ENCODE measurements at regions not wholly inside any gene's neighbourhood (a gene's known extent, or its start where the extent isn't known, plus 50 kb on each side); places are given as distances from the start of the nearest gene placed in this dataset.

- TF ChIP-seq POLR2AphosphoS2 (conservative IDR thresholded peaks at IDR 0.05; ENCODE audit: low read length) (no peak), CHD2 (IDR thresholded peaks at IDR 0.05; ENCODE audit: low read length, partially characterized antibody) (no peak), CBX2 (IDR thresholded peaks at IDR 0.05; ENCODE audit: borderline replicate concordance, low read depth) (no peak), CBX8 (IDR thresholded peaks at IDR 0.05) (no peak), E2F6 (IDR thresholded peaks at IDR 0.05; ENCODE audit: borderline replicate concordance, low read depth) (no peak), NPAS2 (CRISPR knock-in tag; IDR thresholded peaks at IDR 0.05; ENCODE audit: borderline replicate concordance) (no peak), MYC (IDR thresholded peaks at IDR 0.05; ENCODE audit: borderline replicate concordance, low read length) (no peak), CEBPB (IDR thresholded peaks at IDR 0.05) (no peak), POLR2A (IDR thresholded peaks at IDR 0.05; ENCODE audit: low read length) (no peak), HMGXB4 (CRISPR knock-in tag; IDR thresholded peaks at IDR 0.05; ENCODE audit: borderline replicate concordance) (no peak), EHF (CRISPR knock-in tag; IDR thresholded peaks at IDR 0.05) (no peak)
- TF ChIP-seq, protein P1, sequence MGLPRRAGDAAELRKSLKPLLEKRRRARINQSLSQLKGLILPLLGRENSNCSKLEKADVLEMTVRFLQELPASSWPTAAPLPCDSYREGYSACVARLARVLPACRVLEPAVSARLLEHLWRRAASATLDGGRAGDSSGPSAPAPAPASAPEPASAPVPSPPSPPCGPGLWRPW (IDR thresholded peaks at IDR 0.05), result no peak
- POLR2A ChIA-PET, result no interaction called here
- H3K4me1 ChIP-seq, result no peaks in the 10 kb centered on the region
- no peak overlapping the region for H3K4me3 ChIP-seq
- no peak for ATAC-seq
- no peak overlapping the region for H3K27ac ChIP-seq
- no peaks in the 10 kb centered on the region for H3K9me3 ChIP-seq
- WGBS (ENCODE audit: missing lambda C conversion rate), result 33% methylated on average over 1 of the region's 1 CpG
- no peak overlapping the region for H3K4me2 ChIP-seq
- no peak for DNase-seq (ENCODE audit: low read depth in 1 of 2, low spot score in 1 of 2)
- no peak for FAIRE-seq
- CTCF ChIA-PET, result no interaction called here
These were observed 445.7 kb upstream of the FANCL start for GRCh38 chr2:58686776-58687175.

- FAIRE-seq (no peak), DNase-seq (ENCODE audit: low read depth in 1 of 2, low spot score in 1 of 2) (no peak), ATAC-seq (no peak)
- ChIA-PET POLR2A (no interaction called here), CTCF (interaction anchor here (0.7 to 1.8 kb wide), 9 partner anchors 16 to 775 kb away, joined by 3 to 19 read pairs (median 5); no protein-coding TSS in a partner anchor)
- no peak overlapping the region for H3K4me2 ChIP-seq
- no peaks in the 10 kb centered on the region for H3K4me1 ChIP-seq
- 10% methylated on average over 1 of the region's 1 CpG for WGBS (ENCODE audit: missing lambda C conversion rate)
- TF ChIP-seq BHLHE40 (IDR thresholded peaks at IDR 0.05; ENCODE audit: low read depth, low read length) (no peak), CHD4 (IDR thresholded peaks at IDR 0.05; ENCODE audit: borderline replicate concordance) (no peak), RFX5 (IDR thresholded peaks at IDR 0.05) (no peak), SMC3 (IDR thresholded peaks at IDR 0.05) (peak; percentile 66; the same call in 2 of the 3 replicates), RAD21 (conservative IDR thresholded peaks at IDR 0.05 in 1 of 2, IDR thresholded peaks at IDR 0.05 in 1 of 2) (peak; percentile 38 to 54; a peak in 4 of 5 replicates)
- TF ChIP-seq, protein P2, sequence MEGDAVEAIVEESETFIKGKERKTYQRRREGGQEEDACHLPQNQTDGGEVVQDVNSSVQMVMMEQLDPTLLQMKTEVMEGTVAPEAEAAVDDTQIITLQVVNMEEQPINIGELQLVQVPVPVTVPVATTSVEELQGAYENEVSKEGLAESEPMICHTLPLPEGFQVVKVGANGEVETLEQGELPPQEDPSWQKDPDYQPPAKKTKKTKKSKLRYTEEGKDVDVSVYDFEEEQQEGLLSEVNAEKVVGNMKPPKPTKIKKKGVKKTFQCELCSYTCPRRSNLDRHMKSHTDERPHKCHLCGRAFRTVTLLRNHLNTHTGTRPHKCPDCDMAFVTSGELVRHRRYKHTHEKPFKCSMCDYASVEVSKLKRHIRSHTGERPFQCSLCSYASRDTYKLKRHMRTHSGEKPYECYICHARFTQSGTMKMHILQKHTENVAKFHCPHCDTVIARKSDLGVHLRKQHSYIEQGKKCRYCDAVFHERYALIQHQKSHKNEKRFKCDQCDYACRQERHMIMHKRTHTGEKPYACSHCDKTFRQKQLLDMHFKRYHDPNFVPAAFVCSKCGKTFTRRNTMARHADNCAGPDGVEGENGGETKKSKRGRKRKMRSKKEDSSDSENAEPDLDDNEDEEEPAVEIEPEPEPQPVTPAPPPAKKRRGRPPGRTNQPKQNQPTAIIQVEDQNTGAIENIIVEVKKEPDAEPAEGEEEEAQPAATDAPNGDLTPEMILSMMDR (IDR thresholded peaks at IDR 0.05), result peak; percentile 45
- no peak overlapping the region for H3K4me3 ChIP-seq
- H3K27ac ChIP-seq, result no peak overlapping the region
- no peaks in the 10 kb centered on the region for H3K9me3 ChIP-seq
These were observed 439.7 kb upstream of the FANCL start for GRCh38 chr2:58680755-58681310.

DNA sequence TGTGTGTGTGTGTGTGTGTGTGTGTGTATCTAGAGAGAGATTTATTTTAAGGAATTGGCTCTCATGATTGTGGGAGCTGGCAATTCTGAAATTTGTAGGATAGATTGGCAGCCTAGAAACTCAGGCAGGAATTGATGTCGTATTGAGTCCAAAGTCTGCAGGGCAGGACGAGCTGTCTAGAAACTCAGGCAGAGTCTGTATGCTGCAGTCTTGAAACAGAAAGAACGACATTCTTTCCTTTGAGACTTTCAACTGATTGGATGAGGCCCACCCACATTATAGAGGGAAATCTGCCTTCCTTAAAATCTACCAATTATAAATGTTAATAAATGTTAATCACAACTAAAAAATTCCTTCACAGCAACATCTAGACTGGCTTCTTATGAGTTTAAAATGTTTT lies 436.6 kb upstream of the FANCL start:
- ATAC-seq (no peak), FAIRE-seq (no peak), DNase-seq (ENCODE audit: low read depth in 1 of 2, low spot score in 1 of 2) (no peak)
- TF ChIP-seq FOSB (CRISPR knock-in tag; IDR thresholded peaks at IDR 0.05), result no peak
- TF ChIP-seq, protein P3, sequence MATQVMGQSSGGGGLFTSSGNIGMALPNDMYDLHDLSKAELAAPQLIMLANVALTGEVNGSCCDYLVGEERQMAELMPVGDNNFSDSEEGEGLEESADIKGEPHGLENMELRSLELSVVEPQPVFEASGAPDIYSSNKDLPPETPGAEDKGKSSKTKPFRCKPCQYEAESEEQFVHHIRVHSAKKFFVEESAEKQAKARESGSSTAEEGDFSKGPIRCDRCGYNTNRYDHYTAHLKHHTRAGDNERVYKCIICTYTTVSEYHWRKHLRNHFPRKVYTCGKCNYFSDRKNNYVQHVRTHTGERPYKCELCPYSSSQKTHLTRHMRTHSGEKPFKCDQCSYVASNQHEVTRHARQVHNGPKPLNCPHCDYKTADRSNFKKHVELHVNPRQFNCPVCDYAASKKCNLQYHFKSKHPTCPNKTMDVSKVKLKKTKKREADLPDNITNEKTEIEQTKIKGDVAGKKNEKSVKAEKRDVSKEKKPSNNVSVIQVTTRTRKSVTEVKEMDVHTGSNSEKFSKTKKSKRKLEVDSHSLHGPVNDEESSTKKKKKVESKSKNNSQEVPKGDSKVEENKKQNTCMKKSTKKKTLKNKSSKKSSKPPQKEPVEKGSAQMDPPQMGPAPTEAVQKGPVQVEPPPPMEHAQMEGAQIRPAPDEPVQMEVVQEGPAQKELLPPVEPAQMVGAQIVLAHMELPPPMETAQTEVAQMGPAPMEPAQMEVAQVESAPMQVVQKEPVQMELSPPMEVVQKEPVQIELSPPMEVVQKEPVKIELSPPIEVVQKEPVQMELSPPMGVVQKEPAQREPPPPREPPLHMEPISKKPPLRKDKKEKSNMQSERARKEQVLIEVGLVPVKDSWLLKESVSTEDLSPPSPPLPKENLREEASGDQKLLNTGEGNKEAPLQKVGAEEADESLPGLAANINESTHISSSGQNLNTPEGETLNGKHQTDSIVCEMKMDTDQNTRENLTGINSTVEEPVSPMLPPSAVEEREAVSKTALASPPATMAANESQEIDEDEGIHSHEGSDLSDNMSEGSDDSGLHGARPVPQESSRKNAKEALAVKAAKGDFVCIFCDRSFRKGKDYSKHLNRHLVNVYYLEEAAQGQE (IDR thresholded peaks at IDR 0.05), result no peak
- TF ChIP-seq NFE2L2 (conservative IDR thresholded peaks at IDR 0.05; ENCODE audit: low read length), result no peak
- no peak for TF ChIP-seq MAFK (IDR thresholded peaks at IDR 0.05; ENCODE audit: partially characterized antibody)
- no peak for TF ChIP-seq POLR2A (IDR thresholded peaks at IDR 0.05; ENCODE audit: low read length)
- TF ChIP-seq NR3C1 (IDR thresholded peaks at IDR 0.05), result no peak
- TF ChIP-seq TP53 (CRISPR knock-in tag; IDR thresholded peaks at IDR 0.05), result no peak
- TF ChIP-seq, protein P1 (IDR thresholded peaks at IDR 0.05), result no peak
- no peak for TF ChIP-seq NPAS2 (CRISPR knock-in tag; IDR thresholded peaks at IDR 0.05; ENCODE audit: borderline replicate concordance)
- no peak for TF ChIP-seq CHD2 (IDR thresholded peaks at IDR 0.05; ENCODE audit: low read length, partially characterized antibody)
- no peak for TF ChIP-seq EHF (CRISPR knock-in tag; IDR thresholded peaks at IDR 0.05)
- POLR2A ChIA-PET, result no interaction called here
- CTCF ChIA-PET, result no interaction called here
- whole genome bisulfite sequencing (ENCODE audit: missing lambda C conversion rate), result 20% methylated on average over 3 of the region's 3 CpGs
- Histone ChIP-seq H3K4me2 (no peak overlapping the region), H3K4me1 (no peaks in the 10 kb centered on the region), H3K4me3 (no peak overlapping the region), H3K27ac (no peak overlapping the region), H3K9me3 (no peaks in the 10 kb centered on the region)

Measured in A549 (cell line).